Endodermal cell (in vitro differentiated cells): ENCODE measurements at regions not wholly inside any gene's neighbourhood (a gene's known extent, or its start where the extent isn't known, plus 50 kb on each side); places are given as distances from the start of the nearest gene placed in this dataset.

Source experiments
- DNase-seq: peaks from one replicate; pipeline ENCODE4 v3.0.0-alpha.2; 2017
- H3K27ac ChIP-seq: 2 replicates; pipeline ENCODE4 v1.5.1; 2013; ENCODE audit warnings: mild to moderate bottlenecking, low read depth, low read length, moderate library complexity
- H3K27me3 ChIP-seq: 2 replicates; pipeline ENCODE4 v1.6.1; 2013; ENCODE audit warnings: mild to moderate bottlenecking, low read length, moderate library complexity; ENCODE audit not compliant: insufficient read depth, control insufficient read depth, poor library complexity, severe bottlenecking
- H3K36me3 ChIP-seq: 2 replicates; pipeline ENCODE4 v1.7.0; 2013; ENCODE audit warnings: mild to moderate bottlenecking, low read length, moderate library complexity; ENCODE audit not compliant: control insufficient read depth, insufficient read depth
- H3K4me1 ChIP-seq: one replicate; pipeline ENCODE4 v1.7.0; 2013; ENCODE audit warnings: low read length; ENCODE audit not compliant: control insufficient read depth, insufficient read depth
- H3K4me3 ChIP-seq: 2 replicates; pipeline ENCODE4 v1.5.1; 2013; ENCODE audit warnings: mild to moderate bottlenecking, low read length, moderate library complexity
- H3K9ac ChIP-seq: 2 replicates; pipeline ENCODE4 v1.6.1; 2013; ENCODE audit warnings: mild to moderate bottlenecking, low read length, moderate library complexity; ENCODE audit not compliant: poor library complexity, severe bottlenecking; ENCODE audit errors: extremely low read depth
- H3K9me3 ChIP-seq: 2 replicates; pipeline ENCODE4 v1.6.1; 2013; ENCODE audit warnings: mild to moderate bottlenecking, low read length, moderate library complexity; ENCODE audit not compliant: control insufficient read depth
- H3K27ac Mint-ChIP-seq: 2 replicates; pipeline ENCODE4 v1.8.0; 2020; ENCODE audit warnings: mixed read lengths
- H3K27me3 Mint-ChIP-seq: 2 replicates; pipeline ENCODE4 v1.8.0; 2021; ENCODE audit warnings: mild to moderate bottlenecking, mixed read lengths; ENCODE audit not compliant: insufficient read depth
- H3K36me3 Mint-ChIP-seq: 2 replicates; pipeline ENCODE4 v1.8.0; 2020; ENCODE audit warnings: low read depth, mixed read lengths
- H3K4me1 Mint-ChIP-seq: 2 replicates; pipeline ENCODE4 v1.8.0; 2020; ENCODE audit warnings: mixed read lengths
- H3K4me3 Mint-ChIP-seq: 2 replicates; pipeline ENCODE4 v1.8.0; 2020; ENCODE audit warnings: mild to moderate bottlenecking, moderate library complexity, mixed read lengths
- H3K9me3 Mint-ChIP-seq: 2 replicates; pipeline ENCODE4 v1.8.0; 2020; ENCODE audit warnings: mild to moderate bottlenecking, mixed read lengths
- CTCF ChIP-seq: fragments of 200-600 bp; sonication (generic); conservative IDR thresholded peaks from 2 replicates; pipeline ENCODE4 v1.5.0; 2021; ENCODE audit warnings: antibody characterized with exemption, mild to moderate bottlenecking
- WGBS, 2 experiments: methylation state at CpG; one replicate each; pipeline versions ENCODE4 v1.1.5 to v1.1.7; 2013; ENCODE audit warnings: missing lambda C conversion rate in 2 of 2, mixed read lengths in 1 of 2; ENCODE audit not compliant: insufficient coverage in 1 of 2, insufficient read length in 1 of 2; 5-methylcytosine and 5-hydroxymethylcytosine counted together

GRCh38 chr4:127518046-127518445 is 114.7 kb upstream of the INTU start:
- Mint-ChIP-seq H3K36me3 (no peaks in the 10 kb centered on the region), H3K4me1 (peaks cover 43% of the 10 kb centered on the region), H3K27me3 (no peaks in the 10 kb centered on the region), H3K27ac (no peak overlapping the region), H3K4me3 (no peak overlapping the region), H3K9me3 (no peaks in the 10 kb centered on the region)
- DNase-seq, result no peak
- no peak for TF ChIP-seq CTCF
- H3K36me3 ChIP-seq, result no peaks in the 10 kb centered on the region
- H3K9me3 ChIP-seq, result peaks cover 8% of the 10 kb centered on the region
- H3K27ac ChIP-seq, result no peak overlapping the region
- H3K9ac ChIP-seq, result no peak overlapping the region
- H3K27me3 ChIP-seq, result no peaks in the 10 kb centered on the region
- H3K4me1 ChIP-seq, result no peaks in the 10 kb centered on the region
- no peak overlapping the region for H3K4me3 ChIP-seq

GRCh38 chr4:127521463-127521862 is 111.3 kb upstream of the INTU start:
- H3K9me3 Mint-ChIP-seq, result peaks cover 6% of the 10 kb centered on the region
- H3K9me3 ChIP-seq, result peaks cover 13% of the 10 kb centered on the region
- TF ChIP-seq CTCF, result no peak
- no peak overlapping the region for H3K4me3 Mint-ChIP-seq
- H3K4me3 ChIP-seq, result no peak overlapping the region
- no peaks in the 10 kb centered on the region for H3K4me1 ChIP-seq
- no peaks in the 10 kb centered on the region for H3K27me3 ChIP-seq
- no peaks in the 10 kb centered on the region for H3K36me3 Mint-ChIP-seq
- no peaks in the 10 kb centered on the region for H3K36me3 ChIP-seq
- no peak for DNase-seq
- no peak overlapping the region for H3K27ac Mint-ChIP-seq
- 95 to 100% methylated on average over 2 of the region's 2 CpGs for WGBS, 2 experiments
- no peak overlapping the region for H3K9ac ChIP-seq
- H3K27ac ChIP-seq, result no peak overlapping the region
- no peaks in the 10 kb centered on the region for H3K27me3 Mint-ChIP-seq
- peaks cover 36% of the 10 kb centered on the region for H3K4me1 Mint-ChIP-seq

GRCh38 chr4:127523369-127523768 is 109.4 kb upstream of the INTU start:
- peaks cover 6% of the 10 kb centered on the region for H3K9me3 Mint-ChIP-seq
- no peak for TF ChIP-seq CTCF
- H3K36me3 ChIP-seq, result no peaks in the 10 kb centered on the region
- no peak overlapping the region for H3K9ac ChIP-seq
- H3K27ac ChIP-seq, result no peak overlapping the region
- no peak for DNase-seq
- no peaks in the 10 kb centered on the region for H3K27me3 Mint-ChIP-seq
- 71% methylated on average over 1 of the region's 1 CpG; no CpG with 5 or more reads in 1 of the 2 experiments for WGBS, 2 experiments
- H3K4me1 Mint-ChIP-seq, result peaks cover 34% of the 10 kb centered on the region
- no peaks in the 10 kb centered on the region for H3K27me3 ChIP-seq
- H3K36me3 Mint-ChIP-seq, result no peaks in the 10 kb centered on the region
- H3K9me3 ChIP-seq, result peaks cover 13% of the 10 kb centered on the region
- H3K27ac Mint-ChIP-seq, result no peak overlapping the region
- H3K4me3 Mint-ChIP-seq, result no peak overlapping the region
- H3K4me3 ChIP-seq, result peak overlapping the region; percentile 63
- H3K4me1 ChIP-seq, result peaks cover 4% of the 10 kb centered on the region
